ENCODE measurements at regions not wholly inside any gene's neighbourhood (a gene's known extent, or its start where the extent isn't known, plus 50 kb on each side); places are given as distances from the start of the nearest gene placed in this dataset.

- DNase-seq, result no peak
These were observed 617.5 kb upstream of the SGCG start for GRCh38 chr13:22563272-22563671.

- no peak for DNase-seq
These were observed 611.0 kb upstream of the SGCG start for GRCh38 chr13:22569811-22570210.

DNA sequence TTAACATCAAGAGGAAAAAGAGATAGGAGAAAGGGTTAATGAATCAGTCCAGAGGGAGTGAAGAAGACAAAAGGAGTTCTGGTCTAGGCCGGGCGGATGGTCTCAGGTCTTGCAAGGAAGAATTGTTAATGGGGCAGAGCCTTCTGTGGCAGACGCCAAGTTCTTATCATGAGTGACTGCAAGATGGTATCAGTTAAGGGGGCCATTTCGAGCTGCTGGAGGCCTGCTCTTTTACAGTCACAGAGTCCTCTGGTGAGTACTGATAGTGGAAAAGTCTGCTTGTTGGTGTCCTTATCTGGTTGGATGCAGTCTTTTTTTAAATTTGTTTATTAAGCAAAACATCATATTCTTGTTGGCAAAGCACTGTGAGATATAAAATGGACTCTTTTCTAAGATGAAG is 590.9 kb upstream of the SGCG start:
- DNase-seq, result no peak

- DNase-seq, result no peak
These were observed 588.3 kb upstream of the SGCG start for GRCh38 chr13:22592515-22592914.

DNA sequence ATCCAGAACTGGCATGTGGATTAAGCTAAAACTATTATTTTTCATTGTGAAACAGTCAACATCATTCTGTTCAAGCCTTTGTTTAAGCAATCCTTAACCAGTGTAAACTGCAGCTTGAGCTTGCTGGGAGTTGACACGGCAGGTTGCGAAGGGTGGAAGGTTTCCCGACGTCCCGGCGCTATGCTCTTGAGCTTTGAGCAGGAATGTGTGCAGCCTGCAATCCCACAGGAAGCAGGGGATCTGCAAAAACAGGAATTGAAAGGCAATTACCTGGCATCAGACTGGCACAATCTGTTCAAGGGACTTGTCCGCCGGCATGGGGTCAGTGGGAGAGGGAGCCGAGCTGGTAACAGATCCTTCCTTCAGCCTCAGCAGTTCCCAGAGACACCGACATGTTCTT is 586.7 kb upstream of the SGCG start:
- no peak for DNase-seq

DNA sequence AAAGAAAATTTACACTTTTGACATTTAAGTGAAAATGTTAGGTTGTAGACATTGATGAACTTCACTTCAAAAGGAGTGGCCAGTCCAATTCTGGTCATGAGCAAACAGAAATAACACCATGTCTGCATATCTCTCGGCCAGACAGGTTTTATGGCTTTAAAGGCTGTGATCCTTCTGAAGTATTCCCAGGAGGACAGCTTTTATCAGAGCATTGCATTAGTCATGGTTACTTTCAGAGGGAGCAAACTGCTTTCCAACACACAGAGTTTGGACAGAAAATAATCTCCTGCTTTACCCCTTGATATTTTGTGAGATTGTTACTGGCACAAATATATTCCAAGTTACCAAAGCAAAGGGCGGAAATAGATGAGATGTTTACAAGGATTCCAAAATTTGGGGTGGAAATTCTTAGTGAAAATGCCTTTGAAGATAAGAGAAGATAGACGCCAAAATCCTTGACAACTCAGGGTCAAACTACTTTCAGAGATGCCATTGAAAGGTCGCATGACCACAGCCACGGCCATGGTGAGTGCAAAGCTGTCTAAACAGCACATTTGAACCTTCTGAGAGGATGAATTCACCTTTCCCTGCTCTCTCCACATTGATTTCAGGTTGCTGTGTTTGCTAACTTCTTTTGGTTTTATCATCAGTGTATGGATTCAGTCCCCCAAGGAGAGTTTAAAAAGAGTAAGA is 584.5 kb upstream of the SGCG start:
- no peak for DNase-seq

DNA sequence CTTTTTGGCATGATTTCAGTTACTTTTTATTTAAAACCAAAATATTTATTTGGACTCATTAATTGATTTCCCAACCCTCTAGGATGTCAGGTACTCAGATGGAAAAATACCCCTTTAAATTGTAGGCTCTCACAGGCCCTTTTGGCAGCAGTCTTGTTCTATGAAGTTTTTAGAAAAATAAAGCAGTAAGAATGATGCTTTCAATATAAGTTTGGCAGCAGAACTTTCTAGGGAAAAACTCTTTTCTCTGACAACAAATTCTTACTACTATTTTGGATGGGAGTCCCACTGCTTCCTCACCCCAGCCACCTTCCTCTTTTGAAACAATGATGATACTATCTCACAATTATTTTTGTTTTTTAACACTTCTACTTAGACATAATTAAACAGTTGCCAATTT is 581.6 kb upstream of the SGCG start:
- no peak for DNase-seq

- DNase-seq, result no peak
These were observed 562.8 kb upstream of the SGCG start for GRCh38 chr13:22618002-22618401.

DNA sequence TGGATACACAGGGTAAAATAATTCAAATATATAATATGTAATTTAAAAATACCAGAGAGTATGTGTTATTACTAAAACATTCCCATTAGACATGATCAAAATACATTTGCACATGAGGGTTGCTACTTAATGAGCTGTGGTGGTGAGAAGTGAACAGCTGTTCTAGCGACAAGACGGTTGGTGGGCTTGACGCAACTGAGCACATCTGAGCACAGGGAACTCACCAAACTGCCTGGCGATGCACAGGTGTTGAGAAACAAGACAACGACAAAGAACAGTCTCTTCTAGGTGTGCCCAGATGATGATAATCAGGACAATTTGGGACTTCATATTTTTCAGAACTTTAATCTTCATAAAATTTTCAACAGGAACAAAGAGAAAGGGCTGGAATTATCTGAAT is 555.1 kb upstream of the SGCG start:
- no peak for DNase-seq

DNA sequence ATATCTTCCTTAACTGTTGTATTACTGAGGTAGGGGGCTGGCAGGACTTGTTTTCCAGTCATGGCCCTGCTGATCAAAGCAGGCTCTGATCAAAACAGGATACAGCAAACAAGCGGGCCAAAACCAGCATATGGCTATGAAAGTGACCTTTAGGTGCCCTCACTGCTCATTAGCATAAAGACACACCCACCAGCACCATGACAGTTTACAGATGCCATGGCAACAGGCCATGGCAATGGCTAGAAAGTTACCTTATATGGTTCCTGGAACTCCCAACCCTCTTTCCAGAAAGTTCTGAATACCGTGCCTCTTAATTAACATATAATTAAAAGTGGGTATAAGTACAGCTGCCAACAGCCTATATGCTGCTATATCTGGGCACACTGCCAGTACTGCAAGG is 551.4 kb upstream of the SGCG start:
- DNase-seq, result no peak

DNA sequence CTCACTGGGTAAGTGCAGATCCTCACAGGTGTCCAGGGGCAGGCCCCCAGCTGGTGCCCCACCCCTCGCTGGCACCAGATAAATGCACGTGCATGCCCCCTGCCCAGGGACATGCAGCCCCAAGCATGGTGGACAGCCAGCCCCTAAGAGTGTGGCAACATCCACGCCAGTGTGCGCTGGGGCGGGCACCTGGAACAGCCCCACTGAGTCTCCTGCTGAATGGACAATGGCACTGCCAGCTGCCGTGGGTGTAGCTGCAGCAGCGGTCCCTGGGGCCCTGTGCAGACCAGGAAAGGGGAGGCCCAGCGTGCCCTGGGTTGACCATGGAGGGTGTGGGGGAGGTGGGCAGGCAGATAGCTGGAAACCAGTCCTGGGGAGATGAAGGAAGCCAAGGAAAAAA is 538.7 kb upstream of the SGCG start:
- DNase-seq, result no peak

DNA sequence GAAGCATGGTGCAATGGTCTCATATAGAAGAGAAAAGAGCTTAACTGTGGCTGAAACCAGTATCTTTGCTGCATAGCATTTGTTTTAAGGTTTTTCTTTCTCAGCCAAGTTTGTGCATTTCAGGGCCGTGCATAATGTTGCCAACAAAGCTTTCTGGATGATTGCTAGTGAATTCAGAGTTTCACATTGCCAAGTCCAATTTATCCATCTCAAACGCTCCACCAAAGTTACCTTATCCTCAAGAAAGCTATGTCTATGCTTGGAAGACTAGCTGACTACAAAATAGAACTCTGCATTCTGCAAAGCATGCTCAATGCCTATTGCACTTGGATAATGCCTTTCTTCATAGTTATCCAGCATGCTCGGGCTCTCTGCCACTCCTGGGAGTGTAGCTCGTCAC is 535.8 kb upstream of the SGCG start:
- DNase-seq, result no peak

GRCh38 chr13:22647156-22647850 is 533.5 kb upstream of the SGCG start:
- DNase-seq, result no peak

DNA sequence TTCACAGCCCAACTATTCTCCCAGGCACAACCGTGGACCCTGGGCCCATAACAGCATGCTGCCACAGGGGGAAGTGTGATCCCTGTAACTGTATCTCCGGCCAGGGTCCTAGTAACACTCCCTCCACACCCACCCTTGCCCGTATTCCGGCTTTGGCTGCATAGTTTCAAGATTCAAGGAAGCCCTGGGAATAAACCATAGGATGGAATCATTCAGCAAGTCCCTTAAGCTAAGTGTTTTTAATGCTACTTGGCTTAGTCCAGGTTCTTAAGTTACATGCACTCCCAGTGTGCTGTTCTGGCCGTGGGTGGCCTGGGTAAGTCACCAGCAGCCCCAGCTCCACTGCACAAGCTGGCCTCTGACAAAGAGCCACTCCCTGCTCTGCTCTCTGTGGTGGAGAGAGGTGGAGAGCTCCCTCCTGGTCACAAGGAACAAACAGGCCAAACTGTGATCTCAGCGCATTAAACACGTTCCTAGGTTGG is 532.4 kb upstream of the SGCG start:
- no peak for DNase-seq

- DNase-seq, result no peak
These were observed 528.0 kb upstream of the SGCG start for GRCh38 chr13:22652796-22653195.

GRCh38 chr13:22653866-22654265 is 526.9 kb upstream of the SGCG start:
- no peak for DNase-seq

GRCh38 chr13:22655106-22655852 is 525.5 kb upstream of the SGCG start:
- no peak for DNase-seq

DNA sequence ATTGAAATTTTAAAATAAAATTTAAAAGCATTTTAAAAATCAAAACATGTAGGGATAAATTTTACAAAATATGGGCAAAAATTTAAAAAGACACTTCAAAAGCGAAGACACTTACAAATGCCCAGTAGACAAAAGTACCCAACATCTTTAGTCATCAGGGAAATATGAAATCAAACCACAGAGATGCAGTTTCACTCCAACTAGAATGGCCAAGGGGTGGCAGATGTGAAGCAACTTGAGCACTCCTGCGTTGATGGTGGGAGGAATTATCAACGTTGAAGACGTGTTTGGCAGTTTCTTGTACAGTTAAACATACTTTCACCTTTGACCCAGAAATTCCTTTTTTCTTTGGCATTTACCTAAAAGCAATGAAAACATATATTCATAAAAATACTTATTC is 518.0 kb upstream of the SGCG start:
- DNase-seq, result no peak

DNA sequence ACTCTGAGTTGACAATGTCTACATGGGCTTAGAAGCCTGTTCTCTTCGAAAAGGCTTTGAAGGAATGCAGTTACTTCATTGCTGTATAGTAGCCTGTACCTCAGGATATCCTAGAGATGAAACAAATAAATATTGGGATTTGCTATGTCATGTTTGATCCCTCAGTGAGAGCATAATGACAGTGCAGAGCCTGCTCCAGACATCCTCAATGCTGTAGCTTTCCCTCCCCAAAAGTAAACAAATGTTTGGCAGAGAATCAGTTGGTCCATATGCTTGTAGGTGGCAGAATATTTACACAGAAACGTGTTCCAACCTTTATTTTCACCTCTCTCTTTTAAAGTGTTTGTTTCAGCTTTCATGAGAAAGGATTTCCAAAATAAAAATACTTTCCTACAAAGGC is 515.3 kb upstream of the SGCG start:
- peak; percentile 54 for DNase-seq

GRCh38 chr13:22690756-22691155 is 490.0 kb upstream of the SGCG start:
- no peak for DNase-seq

GRCh38 chr13:22693691-22694090 is 487.1 kb upstream of the SGCG start:
- DNase-seq, result no peak

DNA sequence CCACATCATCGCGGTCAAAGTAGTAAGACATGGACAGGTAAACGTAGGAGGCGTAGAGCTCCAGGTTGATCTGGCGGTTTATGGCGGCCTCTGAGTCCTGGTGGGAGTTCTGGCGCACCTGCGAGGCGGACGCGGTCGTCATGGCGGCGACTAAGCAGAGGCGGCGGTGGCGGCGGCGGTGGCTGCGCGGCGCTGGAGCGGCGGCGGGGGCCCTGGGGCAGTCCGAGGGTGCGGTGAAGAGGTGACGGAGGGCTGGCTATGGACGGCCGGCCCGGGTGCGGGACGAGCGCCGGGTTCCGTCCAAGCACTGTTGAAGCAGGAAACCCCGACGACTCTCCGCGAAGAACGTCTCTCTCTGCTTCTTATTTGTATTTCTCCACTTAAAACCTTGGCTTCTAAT is 484.3 kb upstream of the SGCG start:
- no peak for DNase-seq

GRCh38 chr13:22698467-22698866 is 482.3 kb upstream of the SGCG start:
- no peak for DNase-seq

DNA sequence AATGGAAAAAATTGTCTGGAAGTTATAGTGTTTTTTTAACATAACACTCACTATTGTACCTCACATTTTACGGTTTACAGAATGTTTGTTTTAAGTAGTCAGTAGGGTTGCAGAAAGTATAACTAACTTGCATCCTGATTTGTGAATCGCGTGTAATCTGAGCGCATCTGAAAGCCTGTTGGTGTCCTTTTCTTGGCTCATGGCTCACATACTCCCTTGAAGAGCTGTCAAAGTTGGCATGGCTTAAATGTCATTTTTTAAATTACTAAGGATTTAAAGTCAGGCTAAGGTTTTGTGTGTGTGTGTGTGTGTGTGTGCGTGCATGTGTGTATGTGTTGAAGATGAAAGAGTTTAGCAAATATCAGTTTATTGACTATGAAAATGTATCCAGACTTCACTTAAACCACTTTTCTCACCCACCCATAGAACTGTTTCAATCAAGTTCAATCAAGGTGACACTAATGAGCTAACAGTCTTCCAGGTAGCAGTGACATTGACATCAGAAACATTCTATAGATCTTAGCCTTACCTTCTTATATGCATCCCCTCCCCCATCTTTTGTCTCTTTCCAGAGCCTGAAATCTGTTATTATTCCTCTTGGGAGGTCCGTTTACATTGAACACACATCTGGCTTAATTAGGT is 480.4 kb upstream of the SGCG start:
- no peak for DNase-seq

All from NCI-H2029 (cell line).